ENCODE measurements at regions not wholly inside any gene's neighbourhood (a gene's known extent, or its start where the extent isn't known, plus 50 kb on each side); places are given as distances from the start of the nearest gene placed in this dataset.

DNA sequence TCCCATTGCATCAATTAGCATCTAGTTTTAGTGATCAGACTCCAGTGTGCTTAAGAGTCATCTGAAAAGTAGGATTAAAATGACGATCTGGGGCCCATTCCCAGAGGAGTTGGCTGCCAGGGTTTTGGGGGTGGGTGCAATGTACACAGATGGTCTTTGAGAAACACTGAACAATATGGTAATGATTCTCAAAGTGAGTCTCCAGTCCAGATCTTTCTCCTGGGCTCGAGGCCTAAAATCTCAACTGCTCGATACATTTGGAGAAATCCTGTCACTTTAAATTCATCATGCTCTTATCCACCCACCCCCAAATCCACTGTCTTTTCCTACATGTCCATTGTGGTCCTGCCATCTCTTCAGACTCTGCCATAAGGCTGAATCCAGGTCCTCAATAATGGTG lies 80.7 kb upstream of the MYLIP start:
- TF ChIP-seq, protein P1, sequence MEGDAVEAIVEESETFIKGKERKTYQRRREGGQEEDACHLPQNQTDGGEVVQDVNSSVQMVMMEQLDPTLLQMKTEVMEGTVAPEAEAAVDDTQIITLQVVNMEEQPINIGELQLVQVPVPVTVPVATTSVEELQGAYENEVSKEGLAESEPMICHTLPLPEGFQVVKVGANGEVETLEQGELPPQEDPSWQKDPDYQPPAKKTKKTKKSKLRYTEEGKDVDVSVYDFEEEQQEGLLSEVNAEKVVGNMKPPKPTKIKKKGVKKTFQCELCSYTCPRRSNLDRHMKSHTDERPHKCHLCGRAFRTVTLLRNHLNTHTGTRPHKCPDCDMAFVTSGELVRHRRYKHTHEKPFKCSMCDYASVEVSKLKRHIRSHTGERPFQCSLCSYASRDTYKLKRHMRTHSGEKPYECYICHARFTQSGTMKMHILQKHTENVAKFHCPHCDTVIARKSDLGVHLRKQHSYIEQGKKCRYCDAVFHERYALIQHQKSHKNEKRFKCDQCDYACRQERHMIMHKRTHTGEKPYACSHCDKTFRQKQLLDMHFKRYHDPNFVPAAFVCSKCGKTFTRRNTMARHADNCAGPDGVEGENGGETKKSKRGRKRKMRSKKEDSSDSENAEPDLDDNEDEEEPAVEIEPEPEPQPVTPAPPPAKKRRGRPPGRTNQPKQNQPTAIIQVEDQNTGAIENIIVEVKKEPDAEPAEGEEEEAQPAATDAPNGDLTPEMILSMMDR (IDR thresholded peaks at IDR 0.05): no peak
- TF ChIP-seq POLR2A (IDR thresholded peaks at IDR 0.05) (no peak), POLR2AphosphoS5 (IDR thresholded peaks at IDR 0.05) (no peak), EP300 (IDR thresholded peaks at IDR 0.05) (no peak)

Measured in stomach (tissue), 4 donors.